Hepatocyte (in vitro differentiated cells): ENCODE measurements at regions not wholly inside any gene's neighbourhood (a gene's known extent, or its start where the extent isn't known, plus 50 kb on each side); places are given as distances from the start of the nearest gene placed in this dataset.

Experiments
- DNase-seq: peaks from one replicate; pipeline ENCODE4 v3.0.0-alpha.2; 2016; ENCODE audit warnings: low spot score
- H2AFZ ChIP-seq: fragments of 200-600 bp; sonication (generic); 2 replicates; pipeline ENCODE4 v1.6.0; 2016; ENCODE audit warnings: antibody characterized with exemption, mild to moderate bottlenecking
- H3K27ac ChIP-seq: fragments of 200-600 bp; sonication (generic); 2 replicates; pipeline ENCODE4 v1.5.1; 2016; ENCODE audit warnings: mild to moderate bottlenecking
- H3K27me3 ChIP-seq: fragments of 200-600 bp; sonication (generic); 2 replicates; pipeline ENCODE4 v1.6.1; 2016
- H3K36me3 ChIP-seq: fragments of 200-600 bp; sonication (generic); replicated peaks from 2 replicates; pipeline ENCODE4 v1.5.1; 2016; ENCODE audit warnings: low read depth; ENCODE audit not compliant: insufficient read depth
- H3K4me1 ChIP-seq: fragments of 200-600 bp; sonication (generic); 2 replicates; pipeline ENCODE4 v1.5.1; 2016; ENCODE audit warnings: mild to moderate bottlenecking, moderate library complexity; ENCODE audit not compliant: insufficient read depth
- H3K4me2 ChIP-seq: fragments of 200-600 bp; sonication (generic); 2 replicates; pipeline ENCODE4 v1.6.0; 2016
- H3K4me3 ChIP-seq: fragments of 200-600 bp; sonication (generic); 2 replicates; pipeline ENCODE4 v1.5.1; 2016; ENCODE audit warnings: mild to moderate bottlenecking
- H3K79me2 ChIP-seq: fragments of 200-600 bp; sonication (generic); 2 replicates; pipeline ENCODE4 v1.6.0; 2017; ENCODE audit warnings: mild to moderate bottlenecking
- H3K9me2 ChIP-seq: fragments of 200-600 bp; sonication (generic); replicated peaks from 2 replicates; pipeline ENCODE4 v1.6.0; 2017; ENCODE audit warnings: mild to moderate bottlenecking; ENCODE audit not compliant: insufficient read depth
- H3K9me3 ChIP-seq: fragments of 200-600 bp; sonication (generic); 2 replicates; pipeline ENCODE4 v1.5.1; 2016; ENCODE audit warnings: low read depth, mild to moderate bottlenecking
- H4K20me1 ChIP-seq: fragments of 200-600 bp; sonication (generic); 2 replicates; pipeline ENCODE4 v1.6.0; 2016; ENCODE audit warnings: mild to moderate bottlenecking; ENCODE audit not compliant: insufficient read depth, poor library complexity, severe bottlenecking
- EZH2 ChIP-seq: fragments of 200-600 bp; sonication (generic); IDR thresholded peaks from 2 replicates; pipeline ENCODE4 v1.6.1; 2016; ENCODE audit warnings: antibody characterized with exemption, mild to moderate bottlenecking, borderline replicate concordance
- EZH2phosphoT487 ChIP-seq: fragments of 200-600 bp; sonication (generic); IDR thresholded peaks from one replicate; pipeline ENCODE4 v1.6.1; 2018; ENCODE audit warnings: antibody characterized with exemption, mild to moderate bottlenecking, low read depth, moderate library complexity; ENCODE audit not compliant: unreplicated experiment, severe bottlenecking
- WGBS: methylation state at CpG from one replicate; pipeline ENCODE4 v1.1.6; 2016; ENCODE audit warnings: low lambda C conversion rate; ENCODE audit errors: missing lambda C conversion rate; 5-methylcytosine and 5-hydroxymethylcytosine counted together
- TF ChIP-seq, protein P1 (sequence below): fragments of 200-600 bp; sonication (generic); IDR thresholded peaks from 2 replicates; pipeline ENCODE4 v1.5.1; 2016; ENCODE audit warnings: antibody characterized with exemption, mild to moderate bottlenecking; ENCODE audit not compliant: poor library complexity

DNA sequence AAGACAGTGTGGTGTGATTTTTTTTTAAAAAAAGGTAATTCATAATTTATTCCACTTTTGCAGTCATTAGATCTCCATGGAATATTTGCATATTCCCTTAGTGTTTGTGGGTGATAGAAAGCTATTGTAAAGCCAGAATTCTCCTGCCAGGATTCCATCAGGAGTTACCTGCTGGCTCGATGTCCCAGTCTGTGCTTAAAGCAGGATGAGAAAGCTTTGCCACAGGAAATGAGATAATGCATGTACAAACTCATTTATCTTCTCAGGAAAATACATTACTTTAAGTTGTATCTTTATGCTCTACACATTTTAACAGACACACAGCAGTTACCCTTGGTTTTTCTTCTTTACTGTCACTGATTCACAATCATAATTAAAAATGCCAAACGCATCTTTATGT is 553.0 kb downstream of the CD109 start:
- Histone ChIP-seq H3K27me3 (no peaks in the 10 kb centered on the region), H3K9me2 (no peaks in the 10 kb centered on the region), H4K20me1 (no peaks in the 10 kb centered on the region), H3K36me3 (no peaks in the 10 kb centered on the region), H3K27ac (no peak overlapping the region), H3K4me1 (peaks cover 10% of the 10 kb centered on the region), H3K4me3 (no peak overlapping the region), H2AFZ (no peak overlapping the region), H3K4me2 (no peak overlapping the region), H3K9me3 (no peaks in the 10 kb centered on the region), H3K79me2 (no peaks in the 10 kb centered on the region)
- no peak for DNase-seq
- 68% methylated on average over 2 of the region's 2 CpGs for WGBS
- TF ChIP-seq, protein P1, sequence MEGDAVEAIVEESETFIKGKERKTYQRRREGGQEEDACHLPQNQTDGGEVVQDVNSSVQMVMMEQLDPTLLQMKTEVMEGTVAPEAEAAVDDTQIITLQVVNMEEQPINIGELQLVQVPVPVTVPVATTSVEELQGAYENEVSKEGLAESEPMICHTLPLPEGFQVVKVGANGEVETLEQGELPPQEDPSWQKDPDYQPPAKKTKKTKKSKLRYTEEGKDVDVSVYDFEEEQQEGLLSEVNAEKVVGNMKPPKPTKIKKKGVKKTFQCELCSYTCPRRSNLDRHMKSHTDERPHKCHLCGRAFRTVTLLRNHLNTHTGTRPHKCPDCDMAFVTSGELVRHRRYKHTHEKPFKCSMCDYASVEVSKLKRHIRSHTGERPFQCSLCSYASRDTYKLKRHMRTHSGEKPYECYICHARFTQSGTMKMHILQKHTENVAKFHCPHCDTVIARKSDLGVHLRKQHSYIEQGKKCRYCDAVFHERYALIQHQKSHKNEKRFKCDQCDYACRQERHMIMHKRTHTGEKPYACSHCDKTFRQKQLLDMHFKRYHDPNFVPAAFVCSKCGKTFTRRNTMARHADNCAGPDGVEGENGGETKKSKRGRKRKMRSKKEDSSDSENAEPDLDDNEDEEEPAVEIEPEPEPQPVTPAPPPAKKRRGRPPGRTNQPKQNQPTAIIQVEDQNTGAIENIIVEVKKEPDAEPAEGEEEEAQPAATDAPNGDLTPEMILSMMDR = no peak
- no peak for TF ChIP-seq EZH2phosphoT487
- no peak for TF ChIP-seq EZH2

DNA sequence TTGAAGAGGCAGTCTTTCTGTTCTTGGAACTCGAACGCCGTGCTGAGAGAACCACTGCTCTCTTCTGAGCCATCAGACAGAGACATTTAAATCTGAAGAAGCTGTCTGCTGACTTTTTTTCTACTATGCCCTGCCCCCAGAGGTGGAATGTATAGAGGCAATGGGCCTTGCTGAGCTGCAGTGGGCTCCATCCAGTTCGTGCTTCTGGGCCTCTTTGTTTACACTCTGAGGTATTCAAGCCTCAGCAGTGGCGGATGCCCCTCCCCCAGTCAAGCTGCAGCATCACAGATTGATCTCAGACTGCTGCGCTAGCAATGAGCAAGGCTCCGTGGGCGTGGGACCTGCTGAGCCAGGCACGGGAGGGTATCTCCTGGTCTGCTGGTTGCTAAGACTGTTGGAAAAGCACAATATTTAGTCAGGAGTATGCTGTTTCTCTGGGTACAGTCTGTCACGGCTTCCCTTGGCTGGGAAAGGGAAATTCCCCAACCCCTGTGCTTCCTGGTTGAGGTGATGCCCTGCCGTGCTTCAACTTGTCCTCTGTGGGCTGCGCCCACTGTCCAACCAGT is 526.8 kb downstream of the CD109 start:
- Histone ChIP-seq H3K4me2 (no peak overlapping the region), H3K4me3 (no peak overlapping the region), H3K9me3 (no peaks in the 10 kb centered on the region), H3K4me1 (no peaks in the 10 kb centered on the region), H3K36me3 (no peaks in the 10 kb centered on the region), H2AFZ (no peak overlapping the region), H4K20me1 (no peaks in the 10 kb centered on the region), H3K9me2 (no peaks in the 10 kb centered on the region), H3K27ac (no peak overlapping the region), H3K79me2 (no peaks in the 10 kb centered on the region), H3K27me3 (no peaks in the 10 kb centered on the region)
- TF ChIP-seq EZH2phosphoT487 (no peak), EZH2 (no peak)
- TF ChIP-seq, protein P1 = no peak
- WGBS = 72% methylated on average over 4 of the region's 12 CpGs
- no peak for DNase-seq

DNA sequence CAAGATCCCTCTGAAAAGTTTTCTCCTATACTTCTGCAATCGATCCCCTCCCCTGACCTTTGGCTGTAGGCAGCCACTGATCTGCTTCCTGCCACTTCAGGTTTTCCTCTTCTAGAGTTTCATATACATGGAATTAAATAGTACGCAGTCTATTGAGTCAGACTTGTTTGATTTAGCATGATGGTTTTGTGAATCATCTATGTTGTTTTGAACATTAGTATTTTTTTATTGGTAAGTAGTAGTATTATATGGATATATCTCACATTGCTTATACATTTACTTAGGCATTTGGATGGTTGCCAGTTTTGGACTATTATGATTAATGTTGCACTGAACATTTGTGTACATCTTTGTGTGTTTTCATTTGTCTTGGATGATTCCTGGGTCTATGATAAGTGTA is 518.0 kb downstream of the CD109 start:
- DNase-seq = no peak
- Histone ChIP-seq H3K27me3 (no peaks in the 10 kb centered on the region), H3K4me2 (no peak overlapping the region), H3K27ac (no peak overlapping the region), H3K36me3 (no peaks in the 10 kb centered on the region), H3K4me1 (no peaks in the 10 kb centered on the region), H2AFZ (no peak overlapping the region), H3K9me2 (no peaks in the 10 kb centered on the region), H3K4me3 (no peak overlapping the region), H3K9me3 (no peaks in the 10 kb centered on the region), H3K79me2 (no peaks in the 10 kb centered on the region), H4K20me1 (no peaks in the 10 kb centered on the region)
- TF ChIP-seq, protein P1 = no peak
- no peak for TF ChIP-seq EZH2phosphoT487
- TF ChIP-seq EZH2 = no peak
- WGBS = 45% methylated on average over 2 of the region's 2 CpGs

DNA sequence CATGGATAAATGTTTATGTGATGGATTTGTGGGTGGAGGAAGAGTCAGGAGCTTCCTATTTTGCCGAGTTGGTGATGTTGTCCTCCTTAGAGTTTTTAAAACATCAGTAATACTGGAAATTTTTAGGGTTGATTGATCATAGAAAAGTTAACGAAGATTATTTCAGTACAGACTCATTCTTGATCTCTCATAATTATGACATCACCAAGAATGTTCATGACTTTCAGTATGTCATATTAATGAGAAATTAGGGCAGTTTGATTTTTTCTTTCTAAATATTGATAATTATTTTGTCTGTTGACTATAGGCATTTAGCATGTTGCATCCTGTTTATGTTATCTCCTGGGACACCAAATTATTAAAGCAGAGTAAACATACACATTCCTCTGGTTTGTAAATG is 512.2 kb downstream of the CD109 start:
- TF ChIP-seq, protein P1 = no peak
- TF ChIP-seq EZH2phosphoT487 (no peak), EZH2 (no peak)
- Histone ChIP-seq H3K27ac (no peak overlapping the region), H3K36me3 (no peaks in the 10 kb centered on the region), H3K4me1 (no peaks in the 10 kb centered on the region), H3K79me2 (no peaks in the 10 kb centered on the region), H3K4me2 (no peak overlapping the region), H3K4me3 (no peak overlapping the region), H3K9me2 (no peaks in the 10 kb centered on the region), H2AFZ (no peak overlapping the region), H4K20me1 (no peaks in the 10 kb centered on the region), H3K9me3 (no peaks in the 10 kb centered on the region), H3K27me3 (no peaks in the 10 kb centered on the region)
- 85% methylated on average over 2 of the region's 2 CpGs for WGBS
- no peak for DNase-seq
